SK-N-SH treated with all-trans-retinoic acid at 6 μM for 48 hours (cell line): ENCODE measurements at regions not wholly inside any gene's neighbourhood (a gene's known extent, or its start where the extent isn't known, plus 50 kb on each side); places are given as distances from the start of the nearest gene placed in this dataset.

Experiments
- ATAC-seq: fragments of 200-7000 bp; cut with Tn5 transposase; 3 replicates; pipeline ENCODE4 v1.9.1; 2020; ENCODE audit warnings: mild to moderate bottlenecking, moderate library complexity
- ARNTL ChIP-seq: fragments of 450-650 bp; formaldehyde crosslinking; IDR thresholded peaks from 2 replicates; pipeline ENCODE4 v1.5.0; 2020; ENCODE audit warnings: low read depth, mild to moderate bottlenecking, moderate library complexity, borderline replicate concordance
- BACH2 ChIP-seq: fragments of 250-450 bp; sonication (Bioruptor Pico); IDR thresholded peaks from 2 replicates; pipeline ENCODE4 v1.9.0; 2021; ENCODE audit warnings: mild to moderate bottlenecking, borderline replicate concordance
- CSDC2 ChIP-seq: fragments of 250-450 bp; sonication (Bioruptor Pico); IDR thresholded peaks from 2 replicates; pipeline ENCODE4 v1.5.0; 2020; ENCODE audit warnings: mild to moderate bottlenecking, moderate library complexity
- ESRRG ChIP-seq: fragments of 250-450 bp; sonication (Bioruptor Pico); IDR thresholded peaks from 2 replicates; pipeline ENCODE4 v1.6.1; 2021; ENCODE audit warnings: mild to moderate bottlenecking
- GLIS3 ChIP-seq: fragments of 250-450 bp; sonication (Bioruptor Pico); IDR thresholded peaks from 2 replicates; pipeline ENCODE4 v1.5.0; 2020; ENCODE audit warnings: mild to moderate bottlenecking, moderate library complexity
- ISL1 ChIP-seq: fragments of 250-450 bp; sonication (Bioruptor Pico); IDR thresholded peaks from 2 replicates; pipeline ENCODE4 v2.1.2; 2022; ENCODE audit warnings: mild to moderate bottlenecking, moderate library complexity
- OSR1 ChIP-seq: fragments of 250-450 bp; sonication (Bioruptor Pico); IDR thresholded peaks from 2 replicates; pipeline ENCODE4 v1.8.0; 2022; ENCODE audit warnings: moderate library complexity, mild to moderate bottlenecking, inconsistent platforms
- PPARA ChIP-seq: fragments of 250-450 bp; sonication (Bioruptor Pico); IDR thresholded peaks from 2 replicates; pipeline ENCODE4 v1.5.0; 2020; ENCODE audit warnings: mild to moderate bottlenecking, borderline replicate concordance
- SNAI2 ChIP-seq: fragments of 250-450 bp; sonication (Bioruptor Pico); IDR thresholded peaks from 2 replicates; pipeline ENCODE4 v1.5.0; 2020; ENCODE audit warnings: mild to moderate bottlenecking, moderate library complexity
- TOX ChIP-seq: fragments of 250-450 bp; sonication (Bioruptor Pico); IDR thresholded peaks from 2 replicates; pipeline ENCODE4 v1.8.0; 2021; ENCODE audit warnings: mild to moderate bottlenecking, moderate library complexity, borderline replicate concordance
- ZC3H10 ChIP-seq: fragments of 250-450 bp; sonication (Bioruptor Pico); IDR thresholded peaks from 2 replicates; pipeline ENCODE4 v1.5.1; 2021; ENCODE audit warnings: mild to moderate bottlenecking, moderate library complexity
- ZFP3 ChIP-seq: fragments of 250-450 bp; sonication (Bioruptor Pico); IDR thresholded peaks from 2 replicates; pipeline ENCODE4 v1.5.0; 2020; ENCODE audit warnings: mild to moderate bottlenecking, moderate library complexity
- ZFP30 ChIP-seq: fragments of 450-650 bp; formaldehyde crosslinking; IDR thresholded peaks from 2 replicates; pipeline ENCODE4 v1.5.0; 2022; ENCODE audit warnings: mild to moderate bottlenecking, moderate library complexity
- ZNF70 ChIP-seq: fragments of 450-650 bp; formaldehyde crosslinking; IDR thresholded peaks from 2 replicates; pipeline ENCODE4 v1.5.0; 2020; ENCODE audit warnings: mild to moderate bottlenecking, moderate library complexity
- ZNF8 ChIP-seq: fragments of 450-650 bp; formaldehyde crosslinking; IDR thresholded peaks from 2 replicates; pipeline ENCODE4 v1.5.0; 2020; ENCODE audit warnings: mild to moderate bottlenecking, moderate library complexity
- TF ChIP-seq, protein P1 (sequence below): fragments of 250-450 bp; sonication (Bioruptor Pico); IDR thresholded peaks from 2 replicates; pipeline ENCODE4 v1.8.0; 2021; ENCODE audit warnings: low read depth, mild to moderate bottlenecking, moderate library complexity, borderline replicate concordance
- TF ChIP-seq, protein P2 (sequence below): fragments of 250-450 bp; sonication (Bioruptor Pico); IDR thresholded peaks from 2 replicates; pipeline ENCODE4 v1.5.1; 2020; ENCODE audit warnings: low read depth, mild to moderate bottlenecking, moderate library complexity
- TF ChIP-seq, protein P3 (sequence below): fragments of 250-450 bp; sonication (Bioruptor Pico); IDR thresholded peaks from 2 replicates; pipeline ENCODE4 v1.5.0; 2020; ENCODE audit warnings: mild to moderate bottlenecking, moderate library complexity
- TF ChIP-seq, protein P4 (sequence below): fragments of 250-450 bp; sonication (Bioruptor Pico); IDR thresholded peaks from 2 replicates; pipeline ENCODE4 v1.5.1; 2021; ENCODE audit warnings: mild to moderate bottlenecking, moderate library complexity
- TF ChIP-seq, protein P5 (sequence below): fragments of 250-450 bp; sonication (Bioruptor Pico); IDR thresholded peaks from 2 replicates; pipeline ENCODE4 v1.8.0; 2020; ENCODE audit warnings: mild to moderate bottlenecking, moderate library complexity, borderline replicate concordance

DNA sequence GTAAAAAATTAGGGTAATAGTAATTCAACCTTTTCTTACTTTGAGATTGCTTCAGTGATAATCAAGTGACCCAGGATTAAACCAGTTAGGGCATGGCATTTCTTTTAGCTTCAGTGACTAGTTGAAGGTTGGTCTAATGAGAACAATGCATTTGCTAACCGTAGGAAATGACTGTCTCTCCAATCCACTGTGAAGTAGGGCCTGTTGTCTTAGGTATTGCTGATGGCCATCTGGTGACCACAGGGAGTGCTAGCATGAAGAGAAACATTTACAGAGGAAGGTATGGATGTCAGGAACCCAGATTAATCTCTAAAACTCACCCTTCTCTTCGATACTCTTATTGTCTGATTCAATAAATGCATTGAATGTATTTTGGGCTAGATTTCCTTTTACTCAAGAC is 535.9 kb upstream of the SEMA6A start (continued):
- TF ChIP-seq ZFP3: no peak
- TF ChIP-seq ZNF70 (CRISPR knock-in tag): no peak
- TF ChIP-seq, all 23 proteins: peak for 0

DNA sequence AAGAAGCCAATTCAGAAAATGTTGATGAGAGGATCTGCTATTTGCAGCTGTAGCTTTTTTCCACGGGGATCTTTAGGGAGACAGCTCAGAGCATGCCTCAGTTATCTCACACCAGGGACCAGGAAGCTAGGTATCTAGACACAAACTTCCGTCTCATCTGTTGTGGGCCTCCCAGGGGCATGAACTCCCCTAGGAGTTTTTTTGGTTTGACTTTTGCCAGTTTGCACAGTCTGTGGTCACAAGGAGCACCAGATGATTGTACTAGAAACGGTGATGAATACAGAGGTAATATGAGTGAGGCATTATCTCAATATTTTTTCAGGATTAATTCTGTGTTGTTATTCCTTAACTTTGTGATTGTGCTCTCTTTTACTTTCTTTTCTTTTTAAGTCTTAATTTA is 533.2 kb upstream of the SEMA6A start:
- no peak for ATAC-seq
- TF ChIP-seq TOX (CRISPR knock-in tag) (no peak), SNAI2 (no peak), ZNF8 (CRISPR knock-in tag) (no peak), GLIS3 (CRISPR knock-in tag) (no peak), ZFP3 (no peak), ARNTL (CRISPR knock-in tag) (no peak)
- TF ChIP-seq, protein P1, sequence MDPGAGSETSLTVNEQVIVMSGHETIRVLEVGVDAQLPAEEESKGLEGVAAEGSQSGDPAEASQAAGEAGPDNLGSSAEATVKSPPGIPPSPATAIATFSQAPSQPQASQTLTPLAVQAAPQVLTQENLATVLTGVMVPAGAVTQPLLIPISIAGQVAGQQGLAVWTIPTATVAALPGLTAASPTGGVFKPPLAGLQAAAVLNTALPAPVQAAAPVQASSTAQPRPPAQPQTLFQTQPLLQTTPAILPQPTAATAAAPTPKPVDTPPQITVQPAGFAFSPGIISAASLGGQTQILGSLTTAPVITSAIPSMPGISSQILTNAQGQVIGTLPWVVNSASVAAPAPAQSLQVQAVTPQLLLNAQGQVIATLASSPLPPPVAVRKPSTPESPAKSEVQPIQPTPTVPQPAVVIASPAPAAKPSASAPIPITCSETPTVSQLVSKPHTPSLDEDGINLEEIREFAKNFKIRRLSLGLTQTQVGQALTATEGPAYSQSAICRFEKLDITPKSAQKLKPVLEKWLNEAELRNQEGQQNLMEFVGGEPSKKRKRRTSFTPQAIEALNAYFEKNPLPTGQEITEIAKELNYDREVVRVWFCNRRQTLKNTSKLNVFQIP (CRISPR knock-in tag): no peak

DNA sequence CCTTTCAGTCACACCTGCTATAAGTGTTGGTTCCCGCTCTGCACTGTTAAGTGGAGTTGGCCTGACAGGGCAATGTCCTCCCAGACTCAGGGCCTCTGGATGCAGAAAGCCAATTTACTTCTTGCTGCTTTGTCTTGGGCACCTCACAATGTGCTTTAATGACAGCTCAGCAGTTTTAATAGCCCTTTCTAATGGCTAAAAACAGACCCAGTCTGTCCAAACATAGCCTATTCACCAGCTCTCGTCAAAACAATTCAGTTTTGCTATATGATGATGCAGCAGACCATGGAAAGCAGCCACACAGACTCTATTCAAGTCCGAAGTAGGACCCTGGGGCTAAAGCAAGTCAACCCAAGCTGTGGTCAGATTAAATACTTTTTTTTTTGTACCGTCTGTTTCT is 529.1 kb upstream of the SEMA6A start:
- TF ChIP-seq OSR1 (CRISPR knock-in tag) (no peak), ESRRG (CRISPR knock-in tag) (no peak), CSDC2 (CRISPR knock-in tag) (no peak), ISL1 (no peak), ZFP3 (no peak), TOX (CRISPR knock-in tag) (no peak)
- TF ChIP-seq, protein P2, sequence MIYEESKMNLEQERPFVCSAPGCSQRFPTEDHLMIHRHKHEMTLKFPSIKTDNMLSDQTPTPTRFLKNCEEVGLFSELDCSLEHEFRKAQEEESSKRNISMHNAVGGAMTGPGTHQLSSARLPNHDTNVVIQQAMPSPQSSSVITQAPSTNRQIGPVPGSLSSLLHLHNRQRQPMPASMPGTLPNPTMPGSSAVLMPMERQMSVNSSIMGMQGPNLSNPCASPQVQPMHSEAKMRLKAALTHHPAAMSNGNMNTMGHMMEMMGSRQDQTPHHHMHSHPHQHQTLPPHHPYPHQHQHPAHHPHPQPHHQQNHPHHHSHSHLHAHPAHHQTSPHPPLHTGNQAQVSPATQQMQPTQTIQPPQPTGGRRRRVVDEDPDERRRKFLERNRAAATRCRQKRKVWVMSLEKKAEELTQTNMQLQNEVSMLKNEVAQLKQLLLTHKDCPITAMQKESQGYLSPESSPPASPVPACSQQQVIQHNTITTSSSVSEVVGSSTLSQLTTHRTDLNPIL (CRISPR knock-in tag): no peak
- TF ChIP-seq, protein P3, sequence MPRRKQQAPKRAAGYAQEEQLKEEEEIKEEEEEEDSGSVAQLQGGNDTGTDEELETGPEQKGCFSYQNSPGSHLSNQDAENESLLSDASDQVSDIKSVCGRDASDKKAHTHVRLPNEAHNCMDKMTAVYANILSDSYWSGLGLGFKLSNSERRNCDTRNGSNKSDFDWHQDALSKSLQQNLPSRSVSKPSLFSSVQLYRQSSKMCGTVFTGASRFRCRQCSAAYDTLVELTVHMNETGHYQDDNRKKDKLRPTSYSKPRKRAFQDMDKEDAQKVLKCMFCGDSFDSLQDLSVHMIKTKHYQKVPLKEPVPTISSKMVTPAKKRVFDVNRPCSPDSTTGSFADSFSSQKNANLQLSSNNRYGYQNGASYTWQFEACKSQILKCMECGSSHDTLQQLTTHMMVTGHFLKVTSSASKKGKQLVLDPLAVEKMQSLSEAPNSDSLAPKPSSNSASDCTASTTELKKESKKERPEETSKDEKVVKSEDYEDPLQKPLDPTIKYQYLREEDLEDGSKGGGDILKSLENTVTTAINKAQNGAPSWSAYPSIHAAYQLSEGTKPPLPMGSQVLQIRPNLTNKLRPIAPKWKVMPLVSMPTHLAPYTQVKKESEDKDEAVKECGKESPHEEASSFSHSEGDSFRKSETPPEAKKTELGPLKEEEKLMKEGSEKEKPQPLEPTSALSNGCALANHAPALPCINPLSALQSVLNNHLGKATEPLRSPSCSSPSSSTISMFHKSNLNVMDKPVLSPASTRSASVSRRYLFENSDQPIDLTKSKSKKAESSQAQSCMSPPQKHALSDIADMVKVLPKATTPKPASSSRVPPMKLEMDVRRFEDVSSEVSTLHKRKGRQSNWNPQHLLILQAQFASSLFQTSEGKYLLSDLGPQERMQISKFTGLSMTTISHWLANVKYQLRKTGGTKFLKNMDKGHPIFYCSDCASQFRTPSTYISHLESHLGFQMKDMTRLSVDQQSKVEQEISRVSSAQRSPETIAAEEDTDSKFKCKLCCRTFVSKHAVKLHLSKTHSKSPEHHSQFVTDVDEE (CRISPR knock-in tag): no peak
- ATAC-seq: no peak

DNA sequence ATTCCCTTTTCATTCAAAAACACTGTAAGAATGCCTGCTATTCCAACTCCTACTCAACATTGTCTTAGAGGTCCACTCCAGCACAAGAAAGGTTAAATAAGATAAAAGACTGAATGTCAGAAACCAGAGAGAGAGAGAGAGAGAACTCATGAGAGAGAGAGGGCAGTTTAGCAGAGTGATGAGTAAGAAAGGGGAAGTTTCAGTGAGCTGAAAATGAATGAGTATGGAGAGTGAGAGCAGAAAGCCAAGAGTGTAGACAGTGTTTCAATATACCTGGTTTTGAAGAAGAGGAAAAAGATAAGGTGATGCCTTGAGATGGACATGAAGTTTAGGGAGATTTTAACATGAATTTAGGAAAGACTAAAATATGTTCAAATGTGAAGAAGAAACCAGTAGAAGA is 528.0 kb upstream of the SEMA6A start:
- no peak for ATAC-seq
- TF ChIP-seq ZFP3 (no peak), TOX (CRISPR knock-in tag) (no peak), OSR1 (CRISPR knock-in tag) (no peak), ZFP30 (CRISPR knock-in tag) (no peak), ARNTL (CRISPR knock-in tag) (no peak), ZNF70 (CRISPR knock-in tag) (no peak), GLIS3 (CRISPR knock-in tag) (no peak), ZC3H10 (CRISPR knock-in tag) (no peak), SNAI2 (no peak), PPARA (no peak)
- TF ChIP-seq, protein P4, sequence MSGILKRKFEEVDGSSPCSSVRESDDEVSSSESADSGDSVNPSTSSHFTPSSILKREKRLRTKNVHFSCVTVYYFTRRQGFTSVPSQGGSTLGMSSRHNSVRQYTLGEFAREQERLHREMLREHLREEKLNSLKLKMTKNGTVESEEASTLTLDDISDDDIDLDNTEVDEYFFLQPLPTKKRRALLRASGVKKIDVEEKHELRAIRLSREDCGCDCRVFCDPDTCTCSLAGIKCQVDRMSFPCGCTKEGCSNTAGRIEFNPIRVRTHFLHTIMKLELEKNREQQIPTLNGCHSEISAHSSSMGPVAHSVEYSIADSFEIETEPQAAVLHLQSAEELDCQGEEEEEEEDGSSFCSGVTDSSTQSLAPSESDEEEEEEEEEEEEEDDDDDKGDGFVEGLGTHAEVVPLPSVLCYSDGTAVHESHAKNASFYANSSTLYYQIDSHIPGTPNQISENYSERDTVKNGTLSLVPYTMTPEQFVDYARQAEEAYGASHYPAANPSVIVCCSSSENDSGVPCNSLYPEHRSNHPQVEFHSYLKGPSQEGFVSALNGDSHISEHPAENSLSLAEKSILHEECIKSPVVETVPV (CRISPR knock-in tag): no peak

DNA sequence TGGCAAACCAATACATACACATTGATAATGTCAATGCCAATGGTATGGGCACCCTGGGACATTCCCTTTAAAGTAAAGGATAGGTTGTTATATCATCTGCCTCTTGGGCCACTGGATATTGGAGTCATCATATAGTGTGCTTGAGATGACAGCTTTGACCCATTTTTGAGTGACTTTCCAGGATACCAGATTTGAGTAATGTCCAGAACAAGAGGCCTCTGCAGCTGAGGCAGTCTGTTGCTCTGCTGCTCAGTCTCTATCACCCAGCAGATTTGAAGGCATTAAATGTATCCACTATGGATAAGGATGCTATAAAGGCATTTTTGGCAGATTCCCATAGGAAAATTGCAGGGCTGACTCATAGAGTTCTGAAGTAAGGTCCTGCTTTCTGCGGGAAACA is 525.6 kb upstream of the SEMA6A start:
- no peak for ATAC-seq
- TF ChIP-seq ESRRG (CRISPR knock-in tag) (no peak), CSDC2 (CRISPR knock-in tag) (no peak), PPARA (no peak), BACH2 (no peak), ZFP30 (CRISPR knock-in tag) (no peak), OSR1 (CRISPR knock-in tag) (no peak), ZNF8 (CRISPR knock-in tag) (no peak), ISL1 (no peak), SNAI2 (no peak), TOX (CRISPR knock-in tag) (no peak), ZFP3 (no peak), GLIS3 (CRISPR knock-in tag) (no peak)
- TF ChIP-seq, protein P2 (CRISPR knock-in tag): no peak
- TF ChIP-seq, protein P5, sequence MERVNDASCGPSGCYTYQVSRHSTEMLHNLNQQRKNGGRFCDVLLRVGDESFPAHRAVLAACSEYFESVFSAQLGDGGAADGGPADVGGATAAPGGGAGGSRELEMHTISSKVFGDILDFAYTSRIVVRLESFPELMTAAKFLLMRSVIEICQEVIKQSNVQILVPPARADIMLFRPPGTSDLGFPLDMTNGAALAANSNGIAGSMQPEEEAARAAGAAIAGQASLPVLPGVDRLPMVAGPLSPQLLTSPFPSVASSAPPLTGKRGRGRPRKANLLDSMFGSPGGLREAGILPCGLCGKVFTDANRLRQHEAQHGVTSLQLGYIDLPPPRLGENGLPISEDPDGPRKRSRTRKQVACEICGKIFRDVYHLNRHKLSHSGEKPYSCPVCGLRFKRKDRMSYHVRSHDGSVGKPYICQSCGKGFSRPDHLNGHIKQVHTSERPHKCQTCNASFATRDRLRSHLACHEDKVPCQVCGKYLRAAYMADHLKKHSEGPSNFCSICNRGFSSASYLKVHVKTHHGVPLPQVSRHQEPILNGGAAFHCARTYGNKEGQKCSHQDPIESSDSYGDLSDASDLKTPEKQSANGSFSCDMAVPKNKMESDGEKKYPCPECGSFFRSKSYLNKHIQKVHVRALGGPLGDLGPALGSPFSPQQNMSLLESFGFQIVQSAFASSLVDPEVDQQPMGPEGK (CRISPR knock-in tag): no peak
- TF ChIP-seq, protein P3 (CRISPR knock-in tag): no peak
